Loucy (cell line): ENCODE measurements at regions not wholly inside any gene's neighbourhood (a gene's known extent, or its start where the extent isn't known, plus 50 kb on each side); places are given as distances from the start of the nearest gene placed in this dataset.

Experiments used
- H2AFZ ChIP-seq: fragments of 200-600 bp; sonication (generic); 2 replicates; pipeline ENCODE4 v1.6.0; 2016; ENCODE audit warnings: antibody characterized with exemption, mild to moderate bottlenecking, low read length, moderate library complexity
- H3F3A ChIP-seq: fragments of 200-600 bp; 2 replicates; pipeline ENCODE4 v1.6.0; 2016; ENCODE audit warnings: antibody characterized with exemption, low read depth, mild to moderate bottlenecking
- H3K27me3 ChIP-seq: fragments of 200-600 bp; sonication (generic); 2 replicates; pipeline ENCODE4 v1.6.1; 2014; ENCODE audit warnings: low read length, mild to moderate bottlenecking; ENCODE audit not compliant: insufficient read depth, poor library complexity, severe bottlenecking
- H3K36me3 ChIP-seq: fragments of 200-600 bp; sonication (generic); 2 replicates; pipeline ENCODE4 v1.6.1; 2016; ENCODE audit warnings: low read length; ENCODE audit not compliant: insufficient read depth
- H3K4me1 ChIP-seq: fragments of 200-600 bp; sonication (generic); 2 replicates; pipeline ENCODE4 v1.5.1; 2014; ENCODE audit warnings: low read length, mild to moderate bottlenecking; ENCODE audit not compliant: insufficient read depth, poor library complexity, severe bottlenecking
- H3K4me2 ChIP-seq: fragments of 200-600 bp; sonication (generic); 2 replicates; pipeline ENCODE4 v1.6.0; 2014; ENCODE audit warnings: antibody characterized with exemption, low read length, low read depth, mild to moderate bottlenecking; ENCODE audit not compliant: poor library complexity, severe bottlenecking
- H3K4me3 ChIP-seq: fragments of 200-600 bp; sonication (generic); 2 replicates; pipeline ENCODE4 v1.5.1; 2014; ENCODE audit warnings: low read length, mild to moderate bottlenecking, mixed read lengths; ENCODE audit not compliant: poor library complexity, severe bottlenecking
- H3K79me2 ChIP-seq: fragments of 200-600 bp; sonication (generic); 2 replicates; pipeline ENCODE4 v1.6.1; 2014; ENCODE audit warnings: low read length; ENCODE audit not compliant: insufficient read depth
- H3K9ac ChIP-seq: fragments of 200-600 bp; sonication (generic); 2 replicates; pipeline ENCODE4 v1.6.0; 2014; ENCODE audit warnings: mild to moderate bottlenecking, low read depth, low read length, moderate library complexity; ENCODE audit not compliant: poor library complexity, severe bottlenecking
- H3K9me2 ChIP-seq: fragments of 200-600 bp; sonication (generic); replicated peaks from 2 replicates; pipeline ENCODE4 v1.6.1; 2016; ENCODE audit warnings: low read depth, low read length, mixed read lengths
- H3K9me3 ChIP-seq: fragments of 200-600 bp; sonication (generic); 2 replicates; pipeline ENCODE4 v1.6.1; 2014; ENCODE audit warnings: mild to moderate bottlenecking, antibody characterized with exemption, low read length, low read depth; ENCODE audit not compliant: insufficient read depth
- H4K20me1 ChIP-seq: fragments of 200-600 bp; sonication (generic); 2 replicates; pipeline ENCODE4 v1.6.0; 2014; ENCODE audit warnings: antibody characterized with exemption, low read length, mild to moderate bottlenecking; ENCODE audit not compliant: insufficient read depth, poor library complexity, severe bottlenecking
- CTCF ChIP-seq: fragments of 200-600 bp; sonication (generic); conservative IDR thresholded peaks from 2 replicates; pipeline ENCODE4 v1.5.1; 2014; ENCODE audit warnings: mild to moderate bottlenecking, antibody characterized with exemption, low read length
- EZH2phosphoT487 ChIP-seq: fragments of 200-600 bp; IDR thresholded peaks from 2 replicates; pipeline ENCODE4 v1.6.1; 2018; ENCODE audit warnings: antibody characterized with exemption, mild to moderate bottlenecking, moderate library complexity, borderline replicate concordance

DNA sequence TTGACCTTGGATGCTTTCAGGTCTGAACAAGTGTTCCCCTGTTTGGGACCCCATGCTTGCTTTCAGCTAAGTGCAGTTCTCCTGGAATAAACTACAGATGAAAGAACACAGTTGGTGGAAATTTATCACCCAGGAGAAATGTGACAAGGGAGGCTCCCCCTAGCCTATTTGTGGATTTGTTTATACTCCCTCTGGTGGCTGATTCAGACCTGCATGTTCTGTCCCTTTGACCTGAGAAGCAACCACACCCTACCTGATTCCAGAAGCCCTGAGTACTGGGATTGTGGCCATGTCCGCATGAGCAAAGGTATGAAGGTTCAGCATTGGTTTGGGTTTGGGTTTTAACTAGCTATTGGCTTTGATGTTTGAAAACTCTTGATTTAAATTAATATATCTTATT, 440.9 kb downstream of the MID1IP1 start:
- no peaks in the 10 kb centered on the region for H3K9me3 ChIP-seq
- peaks cover 4% of the 10 kb centered on the region for H3K4me1 ChIP-seq
- no peak overlapping the region for H3K4me3 ChIP-seq
- no peak overlapping the region for H2AFZ ChIP-seq
- H3K36me3 ChIP-seq: no peaks in the 10 kb centered on the region
- no peaks in the 10 kb centered on the region for H3K27me3 ChIP-seq
- no peaks in the 10 kb centered on the region for H4K20me1 ChIP-seq
- no peaks in the 10 kb centered on the region for H3K79me2 ChIP-seq
- no peak overlapping the region for H3K4me2 ChIP-seq
- H3F3A ChIP-seq: no peaks in the 10 kb centered on the region
- TF ChIP-seq CTCF (peak; percentile 65), EZH2phosphoT487 (no peak)
- H3K9ac ChIP-seq: no peak overlapping the region
- no peaks in the 10 kb centered on the region for H3K9me2 ChIP-seq

DNA sequence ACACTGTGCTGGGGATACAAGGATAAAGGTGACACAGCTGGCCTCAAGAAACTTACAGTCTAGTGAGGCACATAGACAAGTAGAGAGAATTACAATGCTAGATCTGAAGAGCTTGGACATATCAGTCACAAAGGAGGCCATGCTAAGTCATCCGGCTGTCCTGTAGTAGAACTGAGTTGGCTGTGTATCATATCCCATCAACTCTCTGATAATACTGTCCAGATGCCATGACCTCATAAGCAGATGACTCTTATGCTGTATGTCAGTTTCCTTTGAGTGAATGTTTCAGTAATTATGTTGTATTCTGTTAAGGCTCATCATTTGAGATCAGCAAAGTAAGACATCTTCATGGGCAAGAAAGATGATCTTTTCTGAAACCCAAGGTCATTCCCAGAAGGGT, 442.9 kb downstream of the MID1IP1 start:
- Histone ChIP-seq H3K4me3 (no peak overlapping the region), H3K9me2 (no peaks in the 10 kb centered on the region), H3K4me2 (no peak overlapping the region), H4K20me1 (no peaks in the 10 kb centered on the region), H3K9me3 (no peaks in the 10 kb centered on the region), H2AFZ (no peak overlapping the region), H3K79me2 (no peaks in the 10 kb centered on the region), H3K9ac (no peak overlapping the region), H3F3A (no peaks in the 10 kb centered on the region; the same call in 1 of the 2 replicates), H3K27me3 (no peaks in the 10 kb centered on the region), H3K36me3 (no peaks in the 10 kb centered on the region), H3K4me1 (peaks cover 12% of the 10 kb centered on the region)
- no peak for TF ChIP-seq CTCF
- TF ChIP-seq EZH2phosphoT487: no peak

DNA sequence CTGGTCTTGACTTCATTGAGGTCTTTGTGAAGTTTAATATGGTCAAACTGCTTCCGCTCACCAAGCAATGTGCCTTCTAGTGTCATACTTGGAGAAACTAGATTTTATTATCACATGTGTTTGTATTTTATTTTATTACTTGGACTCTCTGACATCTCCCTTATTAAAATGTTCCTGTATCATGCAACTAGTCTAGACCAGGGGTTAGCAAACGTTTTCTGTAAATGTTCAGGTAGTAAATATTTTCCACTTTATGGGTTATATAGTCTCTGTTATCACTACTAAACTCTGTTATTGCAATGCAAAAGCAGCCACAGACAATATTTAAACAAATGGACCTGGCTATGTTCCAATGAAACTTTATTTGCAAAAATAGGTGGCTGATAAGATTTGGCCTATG, 443.8 kb downstream of the MID1IP1 start:
- no peaks in the 10 kb centered on the region for H4K20me1 ChIP-seq
- H3K4me1 ChIP-seq: peaks cover 12% of the 10 kb centered on the region
- no peak overlapping the region for H3K4me3 ChIP-seq
- no peaks in the 10 kb centered on the region for H3K27me3 ChIP-seq
- H3K9me3 ChIP-seq: no peaks in the 10 kb centered on the region
- H3K4me2 ChIP-seq: no peak overlapping the region
- TF ChIP-seq CTCF (no peak), EZH2phosphoT487 (no peak)
- H3K36me3 ChIP-seq: no peaks in the 10 kb centered on the region
- H3K9me2 ChIP-seq: no peaks in the 10 kb centered on the region
- H2AFZ ChIP-seq: no peak overlapping the region
- no peaks in the 10 kb centered on the region; the same call in 1 of the 2 replicates for H3F3A ChIP-seq
- no peak overlapping the region for H3K9ac ChIP-seq
- H3K79me2 ChIP-seq: no peaks in the 10 kb centered on the region
